Sciatic nerve (tissue), 2 donors: ENCODE measurements at regions not wholly inside any gene's neighbourhood (a gene's known extent, or its start where the extent isn't known, plus 50 kb on each side); places are given as distances from the start of the nearest gene placed in this dataset.
"Not testable (repeated sequence)": the region's sequence is repeated elsewhere in the genome, so short reads cannot be mapped to it uniquely, and the experiment has no call there.

Source experiments
- ATAC-seq: fragments of 200-7000 bp; cut with Tn5 transposase; one replicate; pipeline ENCODE4 v1.9.1; 2020; ENCODE audit warnings: mild to moderate bottlenecking, moderate library complexity
- DNase-seq: peaks from one replicate; pipeline ENCODE4 v3.0.0-alpha.2; 2020; ENCODE audit warnings: low spot score
- intact Hi-C: fragments of 100-400 bp; cut with DNase I; formaldehyde crosslinking; loops from one replicate; pipeline ENCODE4 v1.14.2; 2022
- donor health status: DM: no; HTN: no; CAD: no.
- donor health status: DM: no; HTN: no; CAD: no.

DNA sequence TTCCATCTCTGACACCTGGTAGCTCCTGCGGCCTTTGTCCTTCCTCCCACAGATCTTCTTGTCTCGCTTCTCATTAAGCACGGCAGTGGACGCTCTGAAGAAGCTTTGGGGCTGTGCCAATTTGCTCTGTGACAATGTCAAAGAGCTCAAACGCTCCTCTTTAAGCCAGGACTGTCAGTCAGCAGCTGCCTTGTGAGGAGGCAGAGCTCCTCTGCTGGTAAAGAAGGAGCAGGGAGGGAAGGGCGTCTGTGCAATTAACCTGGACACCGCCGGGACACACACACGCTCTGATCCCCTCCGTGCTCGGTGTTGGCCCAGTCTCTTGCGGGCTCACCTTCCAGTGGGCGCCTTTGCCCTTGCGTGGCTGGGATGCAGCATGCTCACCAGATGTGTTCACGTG, 373.9 kb downstream of the BRD1 start:
- no peak for ATAC-seq
- intact Hi-C loops: no loop called here
- DNase-seq: no peak

DNA sequence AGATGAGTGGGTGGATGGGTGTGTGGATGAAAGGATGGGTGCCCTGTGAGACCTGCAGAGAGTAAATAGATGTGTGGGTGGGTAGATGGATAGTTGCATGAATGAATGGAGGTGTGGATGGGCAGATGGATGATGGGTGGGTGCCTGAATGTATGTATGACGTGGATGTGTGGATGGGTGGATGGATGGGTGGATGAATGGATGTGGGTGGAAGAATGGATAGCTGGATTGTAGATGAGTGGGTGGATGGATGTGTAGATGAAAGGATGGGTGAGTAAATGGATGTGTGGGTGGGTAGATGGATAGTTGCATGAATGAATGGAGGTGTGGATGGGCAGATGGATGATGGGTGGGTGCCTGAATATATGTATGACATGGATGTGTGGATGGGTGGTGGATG, 374.7 kb downstream of the BRD1 start:
- intact Hi-C loops, ATAC-seq, DNase-seq: not testable (repeated sequence)

DNA sequence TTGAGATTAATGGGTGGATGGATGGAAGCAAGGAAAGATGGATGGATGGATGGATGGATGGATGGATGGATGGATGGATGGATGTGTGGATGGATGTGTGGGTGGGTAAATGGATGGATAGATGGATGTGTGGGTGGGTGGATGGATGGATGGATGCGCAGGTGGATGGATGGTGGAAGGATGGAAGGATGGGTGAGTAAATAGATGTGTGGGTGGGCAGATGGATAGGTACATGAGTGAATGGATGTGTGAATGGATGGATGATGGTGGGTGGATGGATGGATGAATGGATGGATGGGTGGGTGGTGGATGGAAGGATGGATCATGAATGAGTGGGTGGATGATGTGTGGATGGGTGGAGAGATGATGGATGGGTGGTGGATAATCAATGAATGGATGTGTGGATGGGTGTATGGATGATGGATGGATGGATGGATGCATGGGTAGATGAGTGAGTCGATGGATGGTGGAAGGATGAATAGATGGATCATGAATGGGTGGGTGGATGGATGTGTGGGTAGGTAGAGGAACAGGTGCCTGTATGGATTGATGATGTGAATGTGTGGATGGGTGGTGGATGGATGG, 375.2 kb downstream of the BRD1 start:
- intact Hi-C loops: no loop called here
- DNase-seq: no peak
- no peak for ATAC-seq

DNA sequence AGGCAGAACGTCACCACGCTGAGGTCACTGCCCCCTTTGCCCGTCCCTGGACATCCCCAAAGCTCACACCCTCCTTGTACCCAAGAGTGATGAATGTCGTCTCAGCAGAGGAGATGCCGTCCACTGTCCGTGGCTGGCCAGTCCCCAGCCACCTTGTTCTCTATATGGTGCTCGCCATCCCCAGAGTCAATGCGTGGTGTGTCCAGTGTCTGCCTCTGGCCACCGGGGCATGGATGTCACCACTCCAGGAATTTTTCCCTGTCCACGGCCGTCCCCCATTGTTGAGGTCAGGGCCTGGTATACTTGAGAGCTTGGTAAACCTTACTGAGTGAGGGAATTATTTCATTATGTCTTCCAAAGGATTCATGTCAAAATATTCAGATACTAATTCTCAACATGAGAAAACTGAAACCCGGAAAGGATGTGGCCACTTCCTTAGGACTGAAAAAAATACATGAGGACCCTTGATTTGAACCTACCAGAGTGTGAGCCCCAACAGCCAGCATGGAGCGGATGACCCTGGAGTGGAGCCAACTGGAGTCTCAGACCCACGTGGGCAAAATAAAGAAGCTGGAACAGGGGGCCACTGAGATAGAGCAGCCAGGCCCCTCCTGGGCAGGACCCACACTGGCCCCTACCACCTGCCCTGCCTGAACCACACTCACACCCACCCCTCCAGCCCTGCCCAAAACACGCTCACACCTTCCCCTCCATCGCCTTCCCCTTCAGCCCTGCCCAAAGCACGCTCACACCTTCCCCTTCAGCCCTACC, 376.4 kb downstream of the BRD1 start:
- intact Hi-C loops: no loop called here
- DNase-seq: no peak
- ATAC-seq: no peak

DNA sequence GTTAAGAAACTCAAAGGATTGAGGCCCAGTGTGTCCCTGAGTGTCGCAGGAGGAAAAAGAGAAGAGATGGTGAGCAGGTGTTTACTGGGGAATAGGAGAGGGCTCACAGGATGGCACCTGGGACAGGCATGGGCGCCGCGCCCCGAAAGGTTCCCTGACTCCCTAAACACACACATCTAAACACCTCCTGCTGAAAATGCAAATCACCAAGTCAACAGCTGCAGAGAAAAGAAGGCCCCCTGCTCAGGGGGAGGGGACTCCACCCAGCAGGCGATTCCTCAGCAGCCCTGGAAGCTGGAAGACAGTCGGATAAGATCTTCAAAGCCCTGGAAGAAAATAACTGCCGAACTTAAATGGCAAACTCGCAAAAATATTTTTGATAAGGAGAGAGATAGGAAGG, 377.2 kb downstream of the BRD1 start:
- no peak for ATAC-seq
- intact Hi-C loops: no loop called here

DNA sequence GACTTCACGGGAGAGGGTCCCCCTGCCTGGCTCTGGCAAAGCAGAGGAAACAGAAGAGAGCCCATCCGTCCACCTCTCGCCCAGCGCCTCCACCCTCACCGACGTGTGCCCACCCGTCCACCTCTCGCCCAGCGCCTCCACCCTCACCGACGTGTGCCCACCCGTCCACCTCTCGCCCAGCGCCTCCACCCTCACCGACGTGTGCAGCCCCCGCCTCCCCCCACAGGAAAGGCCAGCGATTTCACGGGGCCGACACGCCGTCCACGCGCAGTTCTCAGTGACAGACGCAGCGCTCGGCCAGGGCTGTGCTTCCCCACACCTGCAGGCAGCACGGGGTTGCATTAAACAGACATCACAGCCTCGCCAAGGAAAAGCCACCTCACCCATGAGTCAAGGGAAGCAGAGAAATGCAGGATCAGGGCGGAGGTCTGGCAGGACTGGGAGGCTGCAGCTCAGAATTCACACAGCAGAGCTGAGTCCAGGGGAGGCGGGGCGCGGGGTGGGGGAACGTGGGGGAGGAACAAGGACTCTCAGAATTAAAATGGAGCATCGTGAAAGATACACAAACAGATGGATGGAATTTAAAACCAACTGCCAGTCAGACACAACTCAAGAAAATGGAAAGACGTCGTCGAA, 377.7 kb downstream of the BRD1 start:
- intact Hi-C loops: no loop called here
- ATAC-seq (no peak), DNase-seq (no peak)

More for the DNA sequence above, 377.2 kb downstream of the BRD1 start:
- DNase-seq: no peak

DNA sequence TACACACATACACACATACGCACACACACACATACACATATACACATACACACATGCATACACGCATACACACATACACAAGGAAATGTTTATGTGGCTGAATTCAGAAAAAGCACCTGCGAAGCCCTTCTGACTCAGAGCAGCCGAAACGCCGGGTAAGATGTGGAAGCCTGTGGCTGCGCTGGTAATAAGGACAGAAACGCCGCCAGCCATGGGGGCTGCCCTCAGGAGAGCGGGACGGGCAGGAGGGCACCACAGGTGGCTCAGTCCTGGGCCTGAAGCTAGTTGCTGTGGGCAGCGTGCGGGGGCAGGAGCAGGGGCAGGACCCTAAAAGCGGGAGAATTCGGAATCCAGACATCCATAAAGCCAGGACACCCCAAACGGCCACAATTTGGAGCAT, 378.3 kb downstream of the BRD1 start:
- ATAC-seq: no peak
- no peak for DNase-seq
- intact Hi-C loops: no loop called here

DNA sequence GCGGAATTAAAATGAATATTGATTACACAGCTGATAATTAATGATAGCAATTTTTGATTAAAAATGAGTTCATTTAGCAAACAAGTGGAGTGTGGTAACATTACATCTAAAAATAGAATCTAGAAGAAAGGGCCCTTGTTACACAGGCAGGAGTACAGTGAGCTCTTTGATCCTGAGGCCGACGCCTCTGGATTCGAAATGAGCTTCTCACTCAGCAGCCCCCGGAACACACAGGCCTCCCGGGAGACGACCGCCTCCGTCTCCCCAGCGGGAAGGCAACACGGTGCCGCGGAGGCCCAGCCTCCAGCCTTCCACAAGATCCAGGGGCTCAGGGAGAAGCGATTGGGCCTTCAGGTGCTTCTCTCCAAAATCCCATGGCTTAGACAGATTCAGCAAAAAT, 379.1 kb downstream of the BRD1 start:
- DNase-seq: no peak
- no peak for ATAC-seq
- intact Hi-C loops: no loop called here

DNA sequence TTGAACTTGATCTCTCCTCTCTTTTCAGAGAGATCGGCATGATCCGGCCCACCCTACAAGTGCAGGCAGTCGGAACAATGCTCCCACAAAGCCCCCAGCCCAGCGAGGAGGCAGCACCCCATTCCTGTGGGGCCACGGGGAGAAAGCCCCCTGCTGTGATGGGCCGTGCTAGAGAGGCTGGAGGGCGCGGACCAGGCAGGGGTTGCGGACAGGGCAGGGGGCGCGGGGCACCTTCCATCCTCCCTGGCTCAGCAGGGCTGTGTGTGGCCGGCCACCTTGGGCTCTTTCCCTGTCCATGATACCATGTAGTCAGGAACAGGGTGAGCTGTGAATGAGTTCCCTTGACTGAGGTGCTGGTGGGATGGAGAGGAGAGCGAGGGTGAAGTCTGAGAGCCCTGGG, 379.8 kb downstream of the BRD1 start:
- ATAC-seq: no peak
- DNase-seq: no peak

DNA sequence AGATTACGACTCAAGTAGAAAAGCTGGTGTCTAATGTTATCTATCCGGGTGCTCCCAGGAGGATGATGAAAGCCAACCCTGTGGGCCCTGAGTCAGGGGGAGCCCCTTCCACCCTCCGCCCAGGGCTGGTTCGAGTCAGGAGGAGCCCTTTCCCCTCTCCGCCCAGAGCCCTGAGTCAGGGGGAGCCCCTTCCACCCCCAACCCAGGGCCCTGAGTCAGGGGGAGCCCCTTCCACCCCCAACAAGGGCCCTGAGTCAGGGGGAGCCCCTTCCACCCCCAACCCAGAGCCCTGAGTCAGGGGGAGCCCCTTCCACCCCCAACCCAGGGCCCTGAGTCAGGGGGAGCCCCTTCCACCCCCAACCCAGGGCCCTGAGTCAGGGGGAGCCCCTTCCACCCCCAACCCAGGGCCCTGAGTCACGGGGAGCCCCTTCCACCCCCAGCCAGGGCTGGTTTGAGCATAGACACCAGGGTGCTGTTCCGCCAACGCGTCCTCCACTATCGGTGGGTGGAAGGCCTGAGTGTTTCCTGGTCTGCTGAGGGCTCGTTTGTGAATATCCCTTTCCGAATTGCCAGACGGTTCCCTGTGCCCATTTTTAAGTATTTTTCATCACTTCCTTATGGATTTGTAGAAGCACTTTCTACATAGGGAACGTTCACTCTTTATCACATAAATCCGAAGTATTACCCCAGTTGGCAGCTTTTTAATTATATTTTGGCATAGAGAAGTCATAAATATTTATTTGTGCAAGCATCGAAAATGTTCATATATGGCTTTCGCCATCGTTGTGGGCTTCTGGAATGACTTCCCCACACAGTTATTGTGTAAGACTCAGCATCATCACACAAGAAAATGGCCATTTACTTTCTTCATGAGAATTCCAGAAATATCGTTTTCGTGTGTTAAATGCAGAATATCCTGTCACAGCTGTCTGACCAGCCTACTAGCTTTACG, 380.6 kb downstream of the BRD1 start:
- ATAC-seq (no peak), DNase-seq (no peak)
- intact Hi-C loops: no loop called here

More for the DNA sequence above, 379.8 kb downstream of the BRD1 start:
- intact Hi-C loops: no loop called here

DNA sequence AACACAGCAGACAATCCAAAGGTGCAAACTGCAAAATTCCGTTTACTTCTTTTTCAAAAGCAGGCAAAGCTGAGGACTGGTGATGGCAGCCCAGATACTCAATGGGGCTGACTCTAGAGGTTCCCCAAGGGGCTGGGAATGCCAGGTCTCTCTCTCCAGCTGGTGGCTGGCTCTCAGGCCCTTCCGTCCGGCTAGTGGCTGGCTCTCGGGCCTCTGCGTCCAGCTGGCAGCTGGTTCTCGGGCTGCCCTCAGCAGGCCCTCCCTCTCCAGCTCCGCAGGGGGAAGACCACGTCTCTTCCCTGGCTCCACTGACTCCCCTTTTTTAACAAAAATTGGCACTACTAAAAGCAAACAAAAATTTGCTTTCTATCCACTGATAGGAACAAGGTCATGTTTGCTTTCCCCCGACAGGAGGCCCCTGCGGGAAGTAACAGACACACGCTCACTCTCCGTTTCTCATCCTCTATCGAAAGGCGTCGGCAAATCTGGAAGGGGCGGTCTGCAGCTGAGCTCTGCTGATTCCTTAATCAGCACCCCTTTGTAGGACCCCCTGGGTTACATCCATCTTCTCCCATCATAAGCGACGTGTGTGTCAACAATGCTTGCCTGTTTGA, 381.4 kb downstream of the BRD1 start:
- no peak for DNase-seq
- ATAC-seq: no peak
- intact Hi-C loops: no loop called here

DNA sequence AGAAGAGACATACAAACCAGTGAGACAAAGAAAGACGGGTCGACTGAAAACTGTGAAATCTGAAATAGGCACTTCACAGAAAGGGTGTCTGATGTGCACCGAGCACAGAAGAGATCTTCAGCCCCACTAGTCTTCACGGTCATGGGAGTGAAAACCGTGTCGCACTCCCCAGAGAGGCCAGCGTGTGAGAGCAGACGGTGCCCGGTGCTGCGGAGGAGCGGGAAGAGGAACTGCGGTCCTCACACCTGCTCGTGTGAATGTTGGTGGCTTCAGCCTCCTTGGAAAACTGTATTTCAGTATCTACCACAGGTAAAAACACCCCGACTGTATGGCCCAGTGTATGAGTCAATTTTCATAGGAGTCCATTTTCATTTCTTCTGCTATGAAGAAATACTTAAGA, 382.9 kb downstream of the BRD1 start:
- intact Hi-C loops: no loop called here
- no peak for ATAC-seq
- no peak for DNase-seq

DNA sequence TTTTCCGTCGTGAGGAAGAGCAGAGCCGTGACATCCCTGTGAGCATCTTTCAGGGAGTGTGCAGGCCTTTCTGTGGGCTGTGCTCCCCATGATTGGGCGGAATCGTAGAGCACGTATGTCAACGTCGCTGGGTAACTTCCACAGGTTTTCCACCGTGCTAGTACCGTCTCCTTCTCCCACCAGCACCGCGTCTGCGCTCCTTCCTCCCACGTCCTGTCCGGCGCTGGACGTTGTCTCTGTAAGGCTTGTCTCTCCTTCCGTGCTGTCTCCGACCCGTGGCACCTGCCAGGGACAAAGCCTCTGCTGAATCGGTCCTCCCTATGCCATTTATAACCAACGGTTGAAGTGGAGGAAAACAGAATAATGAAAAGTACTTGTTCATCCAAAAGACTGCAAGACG, 386.7 kb downstream of the BRD1 start:
- intact Hi-C loops: no loop called here
- DNase-seq (no peak), ATAC-seq (no peak)

DNA sequence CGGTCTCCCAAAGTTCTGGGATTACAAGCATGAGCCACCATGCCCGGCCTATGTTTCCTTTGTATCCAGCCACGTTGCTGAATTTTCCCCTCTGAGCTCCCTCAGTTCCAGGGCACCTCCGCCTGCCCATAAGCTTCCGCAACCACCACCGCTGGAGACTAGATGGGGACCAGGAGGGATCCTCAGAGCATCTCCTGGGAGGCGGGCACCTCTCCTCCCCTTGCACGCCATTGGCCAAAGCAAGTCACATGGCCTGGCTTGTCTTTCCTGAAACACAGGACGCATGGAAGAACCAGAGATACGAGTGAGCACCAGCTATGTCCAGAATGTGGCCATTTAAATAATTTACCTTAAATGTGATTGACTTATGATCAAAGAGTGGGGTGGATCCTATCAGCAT, 388.3 kb downstream of the BRD1 start:
- ATAC-seq (no peak), DNase-seq (no peak)
- intact Hi-C loops: no loop called here

DNA sequence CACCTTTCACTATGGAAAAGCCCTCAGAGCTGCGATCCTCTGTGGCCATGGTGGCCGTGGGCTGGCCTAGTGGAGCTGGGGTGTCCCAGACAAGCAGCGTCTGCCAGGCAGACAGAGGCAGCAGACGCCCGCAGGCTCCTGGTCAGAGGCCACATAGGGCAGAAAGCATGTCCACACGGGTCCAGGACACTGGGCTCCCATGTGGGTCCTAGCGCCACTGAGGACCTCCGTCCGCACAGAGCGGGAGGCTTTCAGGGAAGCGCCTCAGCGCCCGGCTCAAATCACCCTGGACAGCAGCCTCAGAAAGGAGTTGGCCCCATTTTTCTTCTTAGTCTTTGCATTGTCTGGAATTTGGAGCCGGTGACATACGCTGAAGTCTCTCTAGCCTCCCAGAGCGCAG, 389.7 kb downstream of the BRD1 start:
- intact Hi-C loops: no loop called here
- ATAC-seq: no peak
- no peak for DNase-seq

DNA sequence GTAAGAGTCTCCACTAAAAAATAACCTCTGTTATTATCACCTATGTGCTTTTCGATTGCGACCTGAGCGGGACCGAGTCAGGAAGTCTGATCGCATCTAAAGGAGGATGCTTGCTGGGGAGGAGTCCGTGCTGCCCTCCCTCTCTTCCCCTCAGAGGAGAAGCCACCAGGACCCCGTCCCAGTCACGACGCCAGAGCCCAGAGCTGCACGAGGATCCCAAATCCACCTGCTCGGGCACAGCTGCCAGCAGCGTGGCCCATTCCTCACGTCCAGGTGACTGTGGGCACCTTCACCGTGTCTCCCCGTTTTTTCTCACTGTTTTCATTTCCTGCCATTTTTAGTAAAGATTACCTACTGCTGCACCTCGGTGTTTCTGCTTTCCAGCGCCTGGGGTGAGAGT, 390.3 kb downstream of the BRD1 start:
- intact Hi-C loops: no loop called here
- ATAC-seq: no peak
- DNase-seq: no peak

DNA sequence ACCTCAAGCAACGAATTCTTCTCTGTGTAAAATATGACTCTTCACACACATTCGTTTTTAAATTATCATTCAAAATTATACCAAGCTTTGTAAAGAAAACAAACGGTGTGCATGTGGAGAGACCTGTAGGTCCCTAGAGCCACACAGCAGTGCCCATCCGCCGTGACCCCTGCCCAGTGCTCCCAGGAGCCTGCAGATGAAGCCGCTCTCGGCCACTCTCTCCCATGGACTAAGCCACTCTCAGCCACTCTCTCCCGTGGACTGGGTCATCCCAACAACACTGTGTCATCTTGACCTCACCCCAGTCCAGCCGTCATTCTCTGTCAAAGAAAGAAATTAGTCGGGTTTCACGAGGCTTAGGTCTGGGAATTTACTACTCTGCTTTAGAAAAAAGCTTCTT, 391.6 kb downstream of the BRD1 start:
- DNase-seq (no peak), ATAC-seq (no peak)
- intact Hi-C loops: no loop called here

DNA sequence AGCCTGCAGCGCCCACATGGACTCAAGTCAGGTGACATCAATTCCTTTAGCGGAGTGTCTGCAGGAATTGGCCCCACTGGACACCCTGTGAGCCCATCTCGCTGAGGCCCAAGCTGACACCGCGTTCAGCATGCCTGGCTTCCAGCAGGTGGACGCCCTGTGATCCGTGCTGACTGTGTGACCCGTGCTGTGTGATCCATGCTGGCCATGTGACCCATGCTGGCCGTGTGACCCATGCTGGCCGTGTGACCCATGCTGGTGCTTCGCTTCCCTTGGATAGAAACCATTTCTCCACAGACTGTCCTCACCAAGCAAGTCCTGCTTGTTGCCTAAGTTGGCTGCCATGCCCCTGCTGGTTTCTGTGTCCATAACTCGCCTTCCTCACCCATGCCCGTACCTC, 392.1 kb downstream of the BRD1 start:
- intact Hi-C loops: no loop called here
- ATAC-seq (no peak), DNase-seq (no peak)
